ENCODE measurements at regions not wholly inside any gene's neighbourhood (a gene's known extent, or its start where the extent isn't known, plus 50 kb on each side); places are given as distances from the start of the nearest gene placed in this dataset.

GRCh38 chr19:16022681-16023080 is 53.6 kb upstream of the TPM4 start:
- H3K4me1 ChIP-seq (ENCODE audit: control insufficient read depth in 1 of 2, insufficient read depth in 2 of 2, low read depth in 1 of 2, low read length in 1 of 2) = no peaks in the 10 kb centered on the region
- no peak overlapping the region for H2AFZ ChIP-seq (ENCODE audit: low read depth)
- POLR2A ChIA-PET = no interaction called here
- H3K9ac ChIP-seq = no peak overlapping the region
- TF ChIP-seq TAF1 (IDR thresholded peaks at IDR 0.05; ENCODE audit: borderline replicate concordance, low read depth, low read length) = no peak
- no peak for TF ChIP-seq SIN3A (IDR thresholded peaks at IDR 0.05; ENCODE audit: borderline replicate concordance, low read depth, low read length)
- no peak for TF ChIP-seq PBX3 (IDR thresholded peaks at IDR 0.05)
- no peak for TF ChIP-seq NRF1 (IDR thresholded peaks at IDR 0.05; ENCODE audit: low read depth, low read length)
- TF ChIP-seq CHD2 (IDR thresholded peaks at IDR 0.05; ENCODE audit: low read length, partially characterized antibody) = no peak
- TF ChIP-seq GABPA (IDR thresholded peaks at IDR 0.05; ENCODE audit: low read depth) = no peak
- TF ChIP-seq GATA2 (CRISPR knock-in tag; IDR thresholded peaks at IDR 0.05) = no peak
- TF ChIP-seq USF1 (IDR thresholded peaks at IDR 0.05; ENCODE audit: borderline replicate concordance, low read depth) = no peak
- TF ChIP-seq POLR2AphosphoS5 (IDR thresholded peaks at IDR 0.05; ENCODE audit: low read depth, low read length) = no peak
- TF ChIP-seq SMC3 (IDR thresholded peaks at IDR 0.05; ENCODE audit: low read depth, low read length) = no peak
- no peak for TF ChIP-seq RFX5 (IDR thresholded peaks at IDR 0.05; ENCODE audit: low read length)
- no CpG with 5 or more reads among the region's 4 CpGs for WGBS (ENCODE audit: low lambda C conversion rate)
- H3K4me3 ChIP-seq (ENCODE audit: low read depth in 2 of 2, low read length in 1 of 2) = no peak overlapping the region
- no peaks in the 10 kb centered on the region; the same call in 1 of the 2 replicates for H3K27me3 ChIP-seq (ENCODE audit: insufficient read depth)
- H3K9me3 ChIP-seq = no peaks in the 10 kb centered on the region
- no peaks in the 10 kb centered on the region for H3K36me3 ChIP-seq (replicated peaks in 1 of 2; ENCODE audit: control insufficient read depth in 1 of 2, insufficient read depth in 2 of 2, low read length in 1 of 2)
- H3F3A ChIP-seq (replicated peaks; ENCODE audit: insufficient read depth) = no peaks in the 10 kb centered on the region
- H3K4me2 ChIP-seq = no peak overlapping the region
- no peaks in the 10 kb centered on the region for H3K9me2 ChIP-seq
- no peaks in the 10 kb centered on the region for H4K20me1 ChIP-seq (ENCODE audit: insufficient read depth)
- CTCF ChIA-PET = interaction anchor here (2.4 kb wide), 1 partner anchor 18 kb away, joined by 10 read pairs; no protein-coding TSS in a partner anchor
- H3K27ac ChIP-seq (ENCODE audit: low read depth in 2 of 2, low read length in 1 of 2) = no peak overlapping the region
- H3K79me2 ChIP-seq (ENCODE audit: insufficient read depth) = no peaks in the 10 kb centered on the region
- DNase-seq = no peak

- ChIA-PET POLR2A (no interaction called here), CTCF (interaction anchor here (2.4 kb wide), 1 partner anchor 18 kb away, joined by 10 read pairs; no protein-coding TSS in a partner anchor)
- WGBS (ENCODE audit: low lambda C conversion rate) = 31% methylated on average over 6 of the region's 14 CpGs
- Histone ChIP-seq H3K4me3 (ENCODE audit: low read depth in 2 of 2, low read length in 1 of 2) (no peak overlapping the region), H3K36me3 (replicated peaks in 1 of 2; ENCODE audit: control insufficient read depth in 1 of 2, insufficient read depth in 2 of 2, low read length in 1 of 2) (no peaks in the 10 kb centered on the region), H3K9ac (no peak overlapping the region), H3K4me1 (ENCODE audit: control insufficient read depth in 1 of 2, insufficient read depth in 2 of 2, low read depth in 1 of 2, low read length in 1 of 2) (no peaks in the 10 kb centered on the region), H3K27me3 (ENCODE audit: insufficient read depth) (no peaks in the 10 kb centered on the region; the same call in 1 of the 2 replicates), H3K9me2 (no peaks in the 10 kb centered on the region), H3K27ac (ENCODE audit: low read depth in 2 of 2, low read length in 1 of 2) (no peak overlapping the region), H3K9me3 (no peaks in the 10 kb centered on the region), H2AFZ (ENCODE audit: low read depth) (no peak overlapping the region), H3F3A (replicated peaks; ENCODE audit: insufficient read depth) (no peaks in the 10 kb centered on the region), H3K79me2 (ENCODE audit: insufficient read depth) (no peaks in the 10 kb centered on the region), H3K4me2 (no peak overlapping the region), H4K20me1 (ENCODE audit: insufficient read depth) (no peaks in the 10 kb centered on the region)
- peak; percentile 13 for DNase-seq
- no peak for TF ChIP-seq TAF1 (IDR thresholded peaks at IDR 0.05; ENCODE audit: borderline replicate concordance, low read depth, low read length)
- TF ChIP-seq FOXJ3 (CRISPR knock-in tag; IDR thresholded peaks at IDR 0.05) = no peak
- TF ChIP-seq RAD21 (IDR thresholded peaks at IDR 0.05; ENCODE audit: low read length) = no peak
- TF ChIP-seq RFX5 (IDR thresholded peaks at IDR 0.05; ENCODE audit: low read length) = no peak
- no peak for TF ChIP-seq MAX (IDR thresholded peaks at IDR 0.05; ENCODE audit: low read depth)
- no peak for TF ChIP-seq JUND (IDR thresholded peaks at IDR 0.05)
- no peak for TF ChIP-seq RCOR1 (IDR thresholded peaks at IDR 0.05; ENCODE audit: low read length)
- TF ChIP-seq ZBTB33 (IDR thresholded peaks at IDR 0.05; ENCODE audit: borderline replicate concordance, low read depth) = no peak
Measured at GRCh38 chr19:16023146-16023915, 53.0 kb upstream of the TPM4 start.

Measured in SK-N-SH (cell line).